HG02610 (cell line): ENCODE measurements at regions not wholly inside any gene's neighbourhood (a gene's known extent, or its start where the extent isn't known, plus 50 kb on each side); places are given as distances from the start of the nearest gene placed in this dataset.
"Not testable (repeated sequence)": the region's sequence is repeated elsewhere in the genome, so short reads cannot be mapped to it uniquely, and the experiment has no call there.

Experiments
- ATAC-seq: cut with Tn5 transposase; IDR thresholded peaks from one replicate; pipeline ENCODE4 v1.9.1; 2021; ENCODE audit warnings: mild to moderate bottlenecking, moderate library complexity; ENCODE audit not compliant: unreplicated experiment

DNA sequence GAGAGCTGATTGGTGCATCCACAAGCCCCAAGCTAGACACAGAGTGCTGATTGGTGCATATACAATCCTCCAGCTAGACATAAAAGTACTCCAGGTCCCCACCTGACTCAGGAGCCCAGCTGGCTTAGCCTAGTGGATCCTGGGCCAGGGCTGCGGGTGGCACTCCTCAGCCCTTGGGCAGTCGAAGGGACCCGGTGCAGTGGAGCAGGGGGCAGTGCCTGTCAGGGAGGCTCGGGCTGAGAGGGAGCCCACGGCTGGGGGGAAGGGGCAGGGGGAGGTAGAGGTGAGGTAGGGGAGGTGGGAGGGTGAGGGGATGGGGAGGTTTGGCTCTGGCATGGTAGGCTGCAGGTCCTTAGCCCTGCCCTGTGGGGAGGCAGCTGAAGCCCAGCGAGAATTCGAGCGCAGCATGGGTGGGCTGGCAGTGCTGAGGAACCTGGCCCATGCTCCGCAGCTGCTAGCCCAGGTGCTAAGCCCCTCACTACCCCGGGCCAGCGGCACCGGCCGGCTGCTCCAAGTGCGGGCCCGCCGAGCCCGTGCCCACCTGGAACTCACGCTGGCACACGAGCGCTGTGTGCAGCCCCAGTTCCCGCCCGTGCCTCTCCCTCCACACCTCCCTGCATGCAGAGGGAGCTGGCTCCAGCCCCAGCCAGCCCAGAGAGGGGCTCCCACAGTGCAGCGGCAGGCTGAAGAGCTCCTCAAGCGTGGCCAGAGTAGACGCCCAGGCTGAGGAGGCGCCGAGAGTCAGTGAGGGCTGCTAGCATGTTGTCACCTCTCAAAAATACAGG, 742.8 kb downstream of the FAM181B start:
- no peak for ATAC-seq

DNA sequence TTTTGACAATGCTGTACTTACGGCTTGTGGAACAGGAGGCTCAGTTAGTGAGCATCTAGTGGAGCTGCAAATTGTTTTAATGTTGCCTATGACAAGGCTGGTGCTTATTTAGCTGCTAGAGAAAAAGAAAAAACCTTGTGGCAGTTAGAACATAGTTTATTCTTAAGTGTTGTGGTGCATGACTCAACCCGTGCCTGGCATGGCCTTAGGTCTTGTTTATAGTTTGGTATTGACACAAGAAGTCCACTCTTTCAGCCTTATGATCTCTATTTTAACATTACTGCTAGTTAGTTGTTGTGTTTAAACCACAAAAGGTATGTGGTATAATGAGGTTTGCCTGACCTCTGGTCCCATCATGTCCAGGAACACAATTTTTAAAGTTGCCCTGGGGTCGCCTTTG, 744.6 kb downstream of the FAM181B start:
- ATAC-seq = no peak

DNA sequence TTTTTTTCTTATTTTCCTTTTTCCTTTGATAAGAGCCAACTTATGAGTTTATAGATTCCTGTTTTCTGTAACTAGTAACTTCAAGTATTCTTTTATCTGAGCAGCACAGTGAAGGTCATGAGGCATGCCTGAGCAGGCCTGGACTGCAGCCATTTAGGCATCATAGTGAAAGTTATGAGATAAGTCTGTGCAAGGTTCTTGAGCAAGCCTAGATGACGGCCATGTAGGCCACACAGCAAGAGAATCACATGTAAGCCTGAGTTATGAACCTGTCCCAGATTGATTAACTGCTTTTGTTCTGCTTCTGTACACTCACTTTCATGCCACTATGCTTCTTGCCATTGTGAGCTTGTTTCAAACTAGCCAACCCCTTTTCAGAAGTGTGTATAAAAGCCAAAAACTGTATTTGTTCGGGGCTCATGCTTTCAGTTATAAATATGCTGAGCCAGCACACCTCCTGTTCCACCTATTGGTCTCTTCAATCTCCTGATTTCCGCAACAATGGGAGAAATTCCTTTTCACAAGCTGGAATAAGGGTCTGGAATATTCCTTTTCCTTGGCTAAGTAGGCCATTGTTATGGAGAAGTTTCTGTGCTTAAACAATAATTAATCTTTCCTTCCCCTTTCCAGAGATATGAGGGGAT, 745.7 kb downstream of the FAM181B start:
- ATAC-seq = peak; percentile 93

DNA sequence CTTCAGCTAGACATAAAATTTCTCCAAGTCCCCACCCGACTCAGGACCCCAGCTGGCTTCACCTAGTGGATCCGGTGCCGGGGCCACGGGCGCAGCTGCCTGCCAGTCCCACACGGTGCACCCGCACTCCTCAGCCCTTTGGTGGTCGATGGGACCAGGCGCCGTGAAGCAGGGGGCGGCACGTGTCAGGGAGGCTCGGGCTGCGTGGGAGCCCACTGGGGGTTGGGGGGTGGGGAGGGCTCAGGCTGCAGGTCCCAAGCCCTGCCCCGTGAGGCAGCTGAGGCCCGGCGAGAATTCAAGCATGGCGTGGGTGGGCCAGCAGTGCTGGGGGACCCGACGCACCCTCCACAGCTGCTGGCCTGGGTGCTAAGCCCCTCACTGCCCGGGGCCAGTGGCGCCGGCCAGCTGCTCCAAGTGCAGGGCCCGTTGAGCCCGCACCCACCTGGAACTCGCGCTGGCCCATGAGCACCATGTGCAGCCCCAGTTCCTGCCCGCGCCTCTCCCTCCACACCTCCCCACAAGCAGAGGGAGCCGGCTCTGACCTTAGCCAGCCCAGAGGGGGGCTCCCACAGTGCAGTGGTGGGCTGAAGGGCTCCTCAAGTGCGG, 747.0 kb downstream of the FAM181B start:
- ATAC-seq = no peak

DNA sequence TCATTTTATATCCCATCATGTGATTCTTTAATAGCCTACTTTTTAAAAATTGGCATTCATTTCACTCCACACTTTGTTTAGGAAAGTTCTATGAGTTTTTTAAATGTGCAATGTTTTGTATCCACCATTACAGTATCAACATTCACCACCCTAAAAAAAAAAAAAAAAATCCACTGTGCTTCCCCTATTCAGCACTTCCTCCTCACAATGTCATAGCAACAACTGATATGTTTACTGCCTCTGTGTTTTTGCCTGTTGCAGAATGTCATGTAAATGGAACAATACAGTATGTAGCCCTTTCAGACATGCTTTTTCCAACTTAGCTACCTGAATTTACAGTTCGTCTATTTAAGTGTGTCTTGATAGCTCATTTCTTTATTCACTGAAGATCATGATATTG, 754.2 kb downstream of the FAM181B start:
- no peak for ATAC-seq

DNA sequence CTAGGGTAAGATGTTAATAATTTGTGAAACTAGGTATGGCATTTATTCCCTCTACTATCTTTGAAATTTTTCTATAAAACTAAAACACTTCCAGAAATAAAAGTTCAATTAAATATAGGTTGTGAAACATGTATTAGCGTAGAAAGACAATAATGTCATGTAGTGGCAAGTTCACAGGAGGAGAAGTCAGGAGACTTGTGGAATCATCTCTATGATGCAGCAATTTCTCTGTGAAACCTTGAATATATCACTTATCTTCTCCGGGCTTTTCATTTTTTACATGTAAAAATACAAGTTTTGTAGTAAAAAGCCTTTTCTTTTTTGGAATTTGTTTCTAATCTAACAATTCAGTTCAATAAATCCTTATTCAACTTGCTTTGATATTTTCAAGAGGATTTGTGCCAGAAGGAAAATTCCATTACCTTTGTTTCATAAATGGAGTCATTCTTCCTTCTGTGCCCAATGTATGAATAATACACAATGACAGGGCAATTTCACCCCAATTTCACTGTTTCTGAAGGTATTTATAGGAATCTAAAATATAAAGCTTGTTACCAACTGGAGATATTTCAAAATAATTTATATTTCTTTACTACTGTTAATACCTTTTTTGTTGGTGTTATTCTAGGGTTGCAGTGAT, 758.3 kb downstream of the FAM181B start:
- no peak for ATAC-seq

DNA sequence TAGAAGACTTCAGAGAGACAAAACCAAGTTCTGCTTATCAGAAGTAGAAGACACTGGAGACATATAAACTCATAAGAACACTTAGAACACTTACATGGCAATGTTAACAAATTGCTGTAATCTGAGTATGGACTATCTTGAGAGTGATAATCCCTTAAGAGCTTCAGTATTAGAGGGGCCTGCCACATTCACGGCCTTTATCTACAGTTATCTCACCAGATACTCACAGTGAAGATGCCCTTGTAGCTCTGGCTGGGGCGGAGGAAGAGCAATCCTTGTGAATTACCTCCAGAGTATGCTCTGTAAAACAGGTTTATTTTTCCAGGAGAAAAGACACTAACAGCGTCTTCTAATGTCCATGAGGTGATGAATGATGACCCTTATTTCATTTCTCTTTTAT, 762.8 kb downstream of the FAM181B start:
- no peak for ATAC-seq

DNA sequence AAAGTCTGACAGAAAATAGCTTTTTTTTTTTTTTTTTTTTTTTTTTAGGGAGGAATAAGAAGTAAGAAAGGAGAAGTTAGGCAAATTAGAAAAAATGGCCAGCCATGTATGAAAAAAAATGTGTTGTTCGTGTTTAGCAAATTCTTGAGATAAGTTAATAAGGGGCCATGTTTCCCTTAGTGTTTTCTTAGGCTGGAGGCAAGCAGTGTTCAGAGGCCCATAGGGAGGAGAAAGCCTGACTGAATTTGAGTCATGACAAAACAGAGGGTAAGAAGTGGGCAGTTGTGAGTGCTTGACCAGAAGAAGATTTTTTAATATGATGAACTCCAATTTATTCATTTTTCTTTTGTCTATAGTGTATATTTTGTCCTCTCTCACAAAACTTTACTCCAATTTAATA, 766.4 kb downstream of the FAM181B start:
- ATAC-seq = no peak

DNA sequence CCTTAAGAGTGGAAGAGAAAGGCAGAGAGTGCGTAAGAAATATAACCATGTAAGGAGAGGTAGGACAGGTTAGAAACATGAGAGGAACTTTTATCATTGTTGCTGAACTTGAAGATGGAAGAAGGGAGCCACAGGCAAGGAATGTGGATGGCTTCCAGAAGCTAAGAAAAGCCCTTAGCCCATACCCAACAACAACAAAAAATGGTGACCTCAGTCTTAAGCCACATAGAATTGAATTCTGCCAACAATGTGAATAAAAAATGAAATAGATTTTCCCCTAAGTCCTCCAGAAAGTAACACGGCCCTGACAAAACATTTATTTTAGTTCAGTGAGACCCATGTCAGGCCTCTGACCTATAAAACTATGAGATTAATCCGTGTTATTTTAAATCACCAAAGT, 767.3 kb downstream of the FAM181B start:
- no peak for ATAC-seq

DNA sequence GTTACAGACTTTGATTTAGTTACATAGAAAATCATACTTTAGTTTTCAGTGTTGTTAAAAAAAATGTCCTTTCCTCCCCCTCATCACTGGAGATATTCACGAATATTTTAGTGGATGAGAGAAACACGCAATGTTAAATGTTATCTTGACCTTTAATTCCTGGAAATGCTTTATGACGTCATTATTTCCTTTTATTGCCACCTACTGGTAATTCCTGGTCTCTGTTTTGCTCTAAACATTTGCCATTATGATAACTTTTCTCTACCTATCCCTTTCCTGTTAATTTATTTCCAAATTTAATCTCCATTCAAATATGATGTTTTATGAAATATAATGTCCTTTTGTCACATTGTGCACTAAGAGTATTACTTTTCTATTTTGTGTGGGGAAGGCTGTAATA, 770.6 kb downstream of the FAM181B start:
- ATAC-seq = no peak

DNA sequence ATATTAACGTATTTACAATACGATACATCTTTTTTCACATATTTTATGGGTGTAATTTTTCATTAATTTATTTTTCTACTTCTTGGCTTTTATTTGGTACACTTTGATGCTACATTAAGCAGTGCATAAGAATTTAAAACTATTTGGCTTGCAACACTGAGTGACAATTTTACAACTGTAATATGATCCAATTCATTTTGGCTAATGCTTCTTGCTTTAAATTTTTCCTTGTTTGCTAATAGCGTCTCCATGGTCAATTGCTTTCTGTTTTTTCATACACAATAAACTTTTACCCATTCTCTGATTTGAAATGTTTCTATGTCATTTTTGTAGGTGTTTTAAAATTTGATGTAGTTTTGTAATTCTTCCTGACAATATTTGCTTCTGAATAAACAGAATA, 773.2 kb downstream of the FAM181B start:
- ATAC-seq = no peak

DNA sequence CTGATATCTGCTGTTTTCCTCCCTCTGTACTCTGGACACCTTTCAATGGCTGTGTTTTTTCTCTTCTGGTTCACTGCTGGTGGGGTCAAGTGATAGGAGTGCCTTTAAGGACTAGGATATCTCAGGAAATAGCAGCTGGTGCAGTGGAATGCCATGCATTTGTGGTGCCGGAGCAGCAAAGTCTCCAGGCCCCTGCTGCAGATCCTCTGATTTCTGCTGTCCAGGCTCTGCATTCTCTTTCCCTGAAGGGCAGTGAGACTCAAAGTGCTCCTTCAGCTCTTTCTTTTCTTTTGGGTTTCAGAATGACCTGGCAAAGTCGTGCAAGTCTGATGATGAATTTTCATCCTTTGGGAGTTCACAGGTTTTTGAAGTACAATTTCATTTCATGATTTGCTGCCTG, 774.3 kb downstream of the FAM181B start:
- ATAC-seq = no peak

DNA sequence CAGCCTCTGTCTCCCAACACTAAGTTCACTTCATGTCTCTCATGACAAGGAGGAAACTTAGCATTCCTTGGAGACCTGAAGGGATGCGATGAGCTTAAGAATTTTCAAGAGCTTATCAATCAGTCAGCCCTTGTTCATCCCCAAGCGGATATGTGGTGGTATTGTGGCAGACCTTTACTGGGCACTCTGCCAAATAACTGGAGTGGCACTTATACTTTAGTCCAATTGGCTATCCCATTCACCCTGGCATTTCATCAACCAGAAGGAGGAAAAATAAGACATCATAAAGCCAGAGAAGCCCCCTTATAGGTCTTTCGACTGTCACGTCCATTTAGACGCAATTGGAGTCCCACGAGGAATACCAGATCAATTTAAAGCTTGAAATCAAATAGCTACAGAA, 779.4 kb downstream of the FAM181B start:
- ATAC-seq = not testable (repeated sequence)

DNA sequence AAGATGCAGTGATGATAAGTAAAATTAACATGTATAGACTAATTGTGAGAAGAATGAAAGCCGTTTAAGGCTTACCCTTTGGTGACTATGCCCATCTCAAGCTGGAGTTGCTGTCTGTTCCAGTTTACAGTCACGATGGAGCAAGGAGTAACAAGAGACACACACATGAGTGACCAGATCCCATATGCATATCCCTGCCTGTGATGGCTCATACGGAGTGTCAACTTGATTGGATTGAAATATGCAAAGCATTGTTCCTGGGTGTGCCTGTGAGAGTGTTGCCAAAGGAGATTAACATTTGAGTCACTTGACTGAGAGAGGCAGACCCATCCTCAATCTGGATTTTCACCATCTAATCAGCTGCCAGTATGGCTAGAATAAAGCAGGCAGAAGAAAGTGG, 786.8 kb downstream of the FAM181B start:
- ATAC-seq = no peak

DNA sequence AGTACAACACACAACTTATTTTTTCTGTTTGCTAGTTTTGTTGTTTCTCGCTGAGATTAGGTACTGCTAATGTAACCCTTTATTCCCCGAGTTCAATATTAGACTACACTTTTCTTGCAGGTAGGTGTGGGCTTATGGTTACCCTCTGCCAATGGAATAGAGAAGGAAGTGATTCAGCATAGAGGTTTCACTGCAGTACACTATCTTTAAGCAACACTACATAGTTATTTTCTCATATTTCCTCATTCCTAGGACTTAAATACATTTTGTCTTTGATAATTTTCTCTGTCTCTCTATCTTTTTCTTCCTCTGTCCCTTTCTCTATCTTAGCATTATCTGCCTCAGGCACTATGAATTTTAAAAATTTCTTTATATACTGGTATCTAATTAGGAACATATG, 791.0 kb downstream of the FAM181B start:
- ATAC-seq = no peak

DNA sequence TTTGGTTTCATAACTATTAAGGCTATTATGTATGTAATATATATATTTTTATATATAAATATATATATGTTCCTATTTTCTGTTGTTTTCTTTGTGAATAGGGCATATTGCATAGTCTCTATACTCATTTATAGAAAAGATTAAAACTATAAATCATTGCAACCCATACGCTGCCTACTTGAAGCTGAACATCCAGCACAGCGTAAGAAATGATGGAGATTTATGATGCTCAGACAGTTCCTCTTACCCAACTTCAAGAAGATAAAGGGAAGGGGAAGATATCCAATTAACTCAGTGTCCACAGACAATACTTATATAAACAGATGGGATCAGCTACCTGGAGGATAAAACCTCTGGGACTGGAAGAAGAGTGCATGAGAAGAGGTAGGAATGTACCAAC, 791.7 kb downstream of the FAM181B start:
- no peak for ATAC-seq

DNA sequence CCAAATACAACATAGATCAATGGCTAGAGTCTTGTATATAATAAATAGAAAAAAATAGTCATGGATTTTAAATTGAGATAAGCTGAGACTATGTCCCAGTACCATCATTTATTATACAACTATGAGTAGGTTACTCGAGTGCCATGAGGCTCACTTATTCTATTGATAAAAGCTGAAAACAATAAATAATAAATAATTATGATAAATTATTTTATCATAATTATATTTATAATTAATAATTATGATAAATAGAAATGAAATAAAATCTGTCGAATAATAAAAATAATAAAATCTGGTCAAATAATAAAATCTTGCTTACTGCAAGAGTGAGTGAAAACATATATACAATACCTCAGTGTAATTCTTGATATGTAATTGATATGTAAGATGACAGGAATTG, 801.4 kb downstream of the FAM181B start:
- no peak for ATAC-seq

DNA sequence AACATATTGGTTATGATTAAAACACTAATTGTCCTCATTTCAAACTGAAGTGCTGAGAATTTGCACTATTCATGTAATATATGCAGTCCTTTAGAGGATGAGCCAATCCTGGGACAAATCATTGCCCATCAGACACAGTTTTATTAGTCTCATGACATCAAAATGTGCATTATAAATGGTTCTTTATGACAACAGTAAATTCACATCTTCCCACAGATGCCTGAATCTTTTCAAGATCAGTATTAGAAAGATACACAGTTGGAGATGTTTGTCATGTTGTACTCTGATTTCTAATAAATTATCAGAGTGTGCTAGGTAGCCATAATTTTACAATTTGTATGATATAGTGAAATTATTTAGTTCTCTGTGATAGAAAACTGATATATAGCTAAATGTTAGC, 813.5 kb downstream of the FAM181B start:
- ATAC-seq = no peak

DNA sequence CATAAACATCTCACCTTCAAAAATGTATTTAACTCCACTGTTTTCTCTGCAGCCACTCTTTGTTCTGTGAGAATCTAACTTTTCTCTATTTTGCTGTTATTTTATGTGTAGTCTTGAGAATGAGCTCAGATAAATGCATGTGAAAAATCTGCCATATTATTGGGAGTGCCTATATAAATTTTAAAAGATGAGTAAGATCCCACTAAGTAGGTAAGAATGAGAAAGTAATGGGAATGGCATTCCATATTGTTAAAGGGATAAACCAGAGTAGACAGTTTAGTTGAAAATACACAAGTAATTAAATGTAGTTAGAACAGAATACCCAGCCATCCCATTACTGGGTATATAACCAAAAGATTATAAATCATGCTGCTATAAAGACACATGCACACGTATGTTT, 817.2 kb downstream of the FAM181B start:
- no peak for ATAC-seq

DNA sequence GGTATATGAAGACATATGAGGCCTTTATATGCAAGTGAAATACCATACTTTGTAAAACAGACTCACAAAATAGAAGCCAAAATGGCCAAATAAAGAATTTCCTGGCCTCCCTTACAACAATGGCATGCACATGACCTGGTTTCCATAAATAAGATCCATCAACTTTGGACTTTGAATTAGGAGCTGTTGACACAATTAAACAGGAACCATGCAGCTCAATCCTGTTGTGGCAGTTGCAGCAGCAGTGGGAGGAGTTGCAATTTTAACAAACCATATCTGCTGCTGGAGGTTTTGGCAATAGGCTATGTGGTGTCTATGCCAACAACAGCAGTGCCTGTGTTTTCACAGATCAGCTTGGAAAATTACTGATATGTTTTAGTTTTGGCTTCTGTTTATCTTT, 818.6 kb downstream of the FAM181B start:
- ATAC-seq = no peak

DNA sequence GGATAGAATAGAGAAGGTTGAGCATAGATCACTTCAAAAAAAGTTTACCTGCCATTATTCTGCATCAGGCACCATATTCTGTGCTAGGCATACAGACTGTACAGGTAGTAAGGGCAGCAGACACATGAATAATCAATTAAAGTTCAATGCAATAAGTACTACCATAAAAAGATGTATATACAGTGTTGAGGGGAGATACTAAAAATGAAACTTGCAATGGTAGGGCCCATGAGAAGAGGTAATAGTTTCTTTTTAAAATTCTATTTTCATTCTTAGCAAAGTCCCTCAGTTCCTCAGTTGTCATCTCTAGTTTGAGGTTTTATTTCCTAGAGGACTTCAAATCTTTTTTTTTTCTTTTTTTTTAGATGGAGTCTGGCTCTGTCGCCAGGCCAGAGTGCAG, 819.9 kb downstream of the FAM181B start:
- ATAC-seq = no peak

DNA sequence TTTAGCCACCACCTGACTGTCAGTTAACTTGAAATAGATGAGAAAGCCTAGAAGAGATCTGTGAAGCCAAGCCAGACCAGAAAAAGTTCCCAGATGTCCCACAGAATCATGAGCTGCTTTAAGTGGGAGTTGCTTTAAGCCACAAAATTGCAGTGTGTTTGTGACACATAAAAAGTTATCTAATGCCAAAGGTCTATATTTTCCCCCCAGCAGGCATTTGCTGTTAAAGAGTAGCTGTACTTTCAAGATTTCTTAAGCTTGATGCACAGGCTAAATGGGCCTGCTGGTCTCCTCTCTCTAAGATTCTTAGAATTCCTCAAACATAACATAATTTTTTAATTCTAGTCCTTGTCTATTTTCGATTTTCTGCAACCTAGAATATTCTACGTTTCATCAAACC, 825.7 kb downstream of the FAM181B start:
- no peak for ATAC-seq
